Body of pancreas (tissue), 4 donors: ENCODE measurements at regions not wholly inside any gene's neighbourhood (a gene's known extent, or its start where the extent isn't known, plus 50 kb on each side); places are given as distances from the start of the nearest gene placed in this dataset.
"Not testable (repeated sequence)": the region's sequence is repeated elsewhere in the genome, so short reads cannot be mapped to it uniquely, and the experiment has no call there.

Experiments used
- CTCF ChIP-seq, 7 experiments: fragments of 450-650 bp in 4 of 7; fragments of 200-600 bp in 3 of 7; sonication (generic) in 3 of 7; IDR thresholded peaks; one replicate each; pipeline ENCODE4 v1.5.1; 2016 to 2019; ENCODE audit warnings: antibody characterized with exemption in 7 of 7
- POLR2A ChIP-seq, 3 donors: fragments of 450-650 bp; IDR thresholded peaks; one replicate each; pipeline ENCODE4 v1.6.1; 2016; ENCODE audit warnings: antibody characterized with exemption in 3 of 3, mild to moderate bottlenecking in 2 of 3

- not testable (repeated sequence) for TF ChIP-seq CTCF, POLR2A (IDR thresholded peaks at IDR 0.05)
These were observed 333.8 kb upstream of the CDH10 start for GRCh38 chr5:24978552-24978951.
